ENCODE measurements at regions not wholly inside any gene's neighbourhood (a gene's known extent, or its start where the extent isn't known, plus 50 kb on each side); places are given as distances from the start of the nearest gene placed in this dataset.

DNA sequence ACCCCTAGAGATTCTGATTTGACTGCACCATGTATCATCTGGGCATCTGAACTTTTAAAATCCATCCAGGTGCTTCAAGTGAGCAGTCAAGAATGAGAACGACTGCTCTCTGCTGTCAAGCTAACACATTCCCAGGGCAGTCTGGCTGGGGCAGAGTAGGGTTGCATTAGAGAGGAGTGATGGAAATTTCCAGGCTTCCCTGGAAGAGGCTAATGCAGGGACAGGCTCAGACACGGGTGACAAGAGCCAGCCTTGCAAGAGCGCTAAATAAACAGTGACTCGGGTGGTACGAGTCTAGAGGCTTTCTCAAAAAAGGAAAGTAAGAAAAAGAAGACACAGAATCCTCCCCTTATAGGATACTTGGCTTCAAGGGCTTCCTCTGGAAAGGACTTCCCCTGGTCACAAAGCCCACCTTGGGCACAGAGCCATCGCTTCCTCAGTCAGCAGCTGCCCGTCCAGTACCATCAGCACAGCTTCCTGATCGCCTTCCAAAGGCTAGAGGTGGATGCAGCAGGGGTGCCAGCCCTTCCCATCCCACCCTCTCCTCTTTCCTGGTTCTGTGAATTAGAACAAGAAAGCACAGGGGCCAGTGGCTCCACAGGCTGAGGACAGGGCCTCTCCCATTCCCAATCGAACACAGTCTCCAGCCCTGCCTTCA, 177.4 kb upstream of the RREB1 start:
- TF ChIP-seq, protein P1, sequence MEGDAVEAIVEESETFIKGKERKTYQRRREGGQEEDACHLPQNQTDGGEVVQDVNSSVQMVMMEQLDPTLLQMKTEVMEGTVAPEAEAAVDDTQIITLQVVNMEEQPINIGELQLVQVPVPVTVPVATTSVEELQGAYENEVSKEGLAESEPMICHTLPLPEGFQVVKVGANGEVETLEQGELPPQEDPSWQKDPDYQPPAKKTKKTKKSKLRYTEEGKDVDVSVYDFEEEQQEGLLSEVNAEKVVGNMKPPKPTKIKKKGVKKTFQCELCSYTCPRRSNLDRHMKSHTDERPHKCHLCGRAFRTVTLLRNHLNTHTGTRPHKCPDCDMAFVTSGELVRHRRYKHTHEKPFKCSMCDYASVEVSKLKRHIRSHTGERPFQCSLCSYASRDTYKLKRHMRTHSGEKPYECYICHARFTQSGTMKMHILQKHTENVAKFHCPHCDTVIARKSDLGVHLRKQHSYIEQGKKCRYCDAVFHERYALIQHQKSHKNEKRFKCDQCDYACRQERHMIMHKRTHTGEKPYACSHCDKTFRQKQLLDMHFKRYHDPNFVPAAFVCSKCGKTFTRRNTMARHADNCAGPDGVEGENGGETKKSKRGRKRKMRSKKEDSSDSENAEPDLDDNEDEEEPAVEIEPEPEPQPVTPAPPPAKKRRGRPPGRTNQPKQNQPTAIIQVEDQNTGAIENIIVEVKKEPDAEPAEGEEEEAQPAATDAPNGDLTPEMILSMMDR (IDR thresholded peaks at IDR 0.05; ENCODE audit: unreplicated experiment), result no peak
- H3K27ac Mint-ChIP-seq, result no peak overlapping the region
- H3K9me3 Mint-ChIP-seq (ENCODE audit: low read depth), result peaks cover 2% of the 10 kb centered on the region
- peaks cover 3% of the 10 kb centered on the region for H3K4me1 Mint-ChIP-seq (ENCODE audit: low read depth)
- no peak overlapping the region for H3K4me3 Mint-ChIP-seq (ENCODE audit: low read depth)
- H3K36me3 Mint-ChIP-seq (ENCODE audit: insufficient read depth), result no peaks in the 10 kb centered on the region
- DNase-seq (ENCODE audit: low spot score, unreplicated experiment), result no peak
- peaks cover 7% of the 10 kb centered on the region for H3K27me3 Mint-ChIP-seq

DNA sequence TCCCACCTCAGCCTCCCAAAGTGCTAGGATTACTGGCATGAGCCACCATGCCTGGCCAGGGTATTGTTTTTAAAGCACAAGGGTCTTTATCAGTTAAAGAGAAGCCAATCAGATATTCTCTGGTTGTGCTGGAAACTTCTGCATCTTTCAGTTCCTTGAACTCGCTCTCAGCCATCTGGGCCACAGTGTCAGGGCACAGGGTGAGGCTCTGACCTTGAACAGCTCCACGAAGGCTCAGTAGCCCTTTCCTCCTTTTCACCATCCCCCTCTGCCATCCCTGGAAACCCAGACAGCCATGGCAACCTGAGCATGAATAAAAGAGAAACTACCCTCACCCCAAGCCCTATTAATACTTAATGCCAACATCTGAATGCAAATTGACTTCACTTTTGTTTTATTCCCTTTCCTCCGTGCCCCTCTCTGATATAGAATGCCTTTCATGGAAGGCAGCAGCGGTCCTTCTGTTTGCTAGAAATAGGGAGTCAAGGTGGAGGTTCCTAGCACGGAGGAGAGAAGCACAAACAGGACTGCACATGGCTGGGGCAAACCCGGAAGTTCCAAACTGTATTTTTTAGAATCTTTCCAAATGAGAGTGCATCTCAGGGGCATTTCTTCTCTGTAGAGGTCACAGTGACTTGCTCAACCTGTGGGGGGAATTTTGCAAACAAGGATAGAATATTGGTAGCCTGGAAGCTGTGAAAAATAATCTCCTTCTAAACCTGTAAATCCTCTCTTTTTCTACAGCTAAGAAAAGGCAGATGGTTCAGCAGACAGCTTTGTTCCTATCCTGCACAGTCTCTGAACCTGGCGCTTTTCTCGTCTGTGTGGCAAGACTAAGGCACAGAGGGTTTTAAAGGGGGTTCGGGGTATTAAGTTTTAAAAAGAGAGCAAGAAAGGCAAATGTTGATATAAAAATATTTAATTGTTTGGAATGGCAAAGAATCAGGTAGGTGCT, 176.4 kb upstream of the RREB1 start:
- Mint-ChIP-seq H3K4me3 (ENCODE audit: low read depth) (no peak overlapping the region), H3K27ac (no peak overlapping the region), H3K4me1 (ENCODE audit: low read depth) (peaks cover 3% of the 10 kb centered on the region), H3K36me3 (ENCODE audit: insufficient read depth) (no peaks in the 10 kb centered on the region), H3K27me3 (peaks cover 5% of the 10 kb centered on the region), H3K9me3 (ENCODE audit: low read depth) (peaks cover under 1% of the 10 kb centered on the region)
- TF ChIP-seq, protein P1 (IDR thresholded peaks at IDR 0.05; ENCODE audit: unreplicated experiment), result no peak
- DNase-seq (ENCODE audit: low spot score, unreplicated experiment), result no peak

DNA sequence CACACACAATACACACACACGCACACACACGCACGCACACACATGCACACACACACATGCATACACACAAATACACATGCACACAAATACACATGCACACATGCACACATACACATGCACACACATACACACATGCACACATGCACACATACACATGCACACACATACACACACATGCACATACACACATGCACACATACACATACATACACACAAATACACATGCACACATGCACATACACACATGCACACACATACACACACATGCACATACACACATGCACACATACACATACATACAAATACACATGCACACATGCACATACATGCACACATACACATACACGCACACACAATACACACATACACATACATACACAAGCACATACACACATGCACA, 175.4 kb upstream of the RREB1 start:
- no peaks in the 10 kb centered on the region for H3K36me3 Mint-ChIP-seq (ENCODE audit: insufficient read depth)
- H3K4me3 Mint-ChIP-seq (ENCODE audit: low read depth), result no peak overlapping the region
- no peak for DNase-seq (ENCODE audit: low spot score, unreplicated experiment)
- H3K27me3 Mint-ChIP-seq, result peaks cover 3% of the 10 kb centered on the region
- no peak overlapping the region for H3K27ac Mint-ChIP-seq
- TF ChIP-seq, protein P1 (IDR thresholded peaks at IDR 0.05; ENCODE audit: unreplicated experiment), result no peak
- no peaks in the 10 kb centered on the region for H3K9me3 Mint-ChIP-seq (ENCODE audit: low read depth)
- peaks cover 2% of the 10 kb centered on the region for H3K4me1 Mint-ChIP-seq (ENCODE audit: low read depth)

DNA sequence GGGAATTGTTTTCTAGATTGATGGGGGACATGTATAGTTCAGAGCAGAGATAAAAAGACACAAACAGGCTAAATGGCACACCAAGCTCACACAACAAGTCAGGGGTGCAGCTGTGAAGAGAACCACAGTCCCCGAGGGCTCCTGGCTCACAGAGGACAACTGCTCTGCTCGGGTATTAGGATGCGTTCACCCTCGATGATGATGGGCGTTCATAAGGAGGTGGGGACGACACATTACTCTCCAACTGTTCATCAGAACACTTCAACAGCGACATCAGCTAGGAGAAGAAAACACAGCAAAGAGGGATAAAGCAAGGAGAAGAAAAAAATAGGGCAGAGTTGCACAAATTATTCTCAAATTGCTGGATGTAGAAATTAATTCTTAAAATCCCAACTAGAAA, 174.8 kb upstream of the RREB1 start:
- TF ChIP-seq, protein P1 (IDR thresholded peaks at IDR 0.05; ENCODE audit: unreplicated experiment), result no peak
- Mint-ChIP-seq H3K36me3 (ENCODE audit: insufficient read depth) (no peaks in the 10 kb centered on the region), H3K4me1 (ENCODE audit: low read depth) (no peaks in the 10 kb centered on the region), H3K9me3 (ENCODE audit: low read depth) (no peaks in the 10 kb centered on the region), H3K27ac (no peak overlapping the region), H3K27me3 (no peaks in the 10 kb centered on the region), H3K4me3 (ENCODE audit: low read depth) (no peak overlapping the region)
- DNase-seq (ENCODE audit: low spot score, unreplicated experiment), result no peak

Data from progenitor cell of endocrine pancreas (in vitro differentiated cells).